ENCODE measurements at regions not wholly inside any gene's neighbourhood (a gene's known extent, or its start where the extent isn't known, plus 50 kb on each side); places are given as distances from the start of the nearest gene placed in this dataset.

DNA sequence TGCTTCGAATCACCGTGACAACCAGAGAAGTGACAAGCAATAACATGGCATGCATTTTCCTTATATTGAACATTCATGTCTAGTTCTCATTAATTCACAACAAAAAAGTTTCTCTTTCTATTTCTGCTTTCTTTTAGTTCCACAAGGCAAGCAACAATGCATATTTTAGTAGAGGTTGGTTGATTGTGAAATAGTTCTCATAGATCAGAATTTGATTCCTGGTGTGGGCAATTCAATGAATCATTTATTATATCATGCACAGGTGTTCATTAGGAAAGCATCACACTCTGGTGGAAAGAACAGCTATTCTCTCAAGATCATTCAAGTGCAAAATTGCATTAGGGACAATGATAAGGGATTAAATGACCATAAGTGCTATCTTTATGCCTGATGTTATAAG, 980.9 kb downstream of the BRINP3 start:
- TF ChIP-seq EZH2 (IDR thresholded peaks at IDR 0.05; ENCODE audit: low read depth) (no peak), CTCF (conservative IDR thresholded peaks at IDR 0.05) (no peak)

Measured in PC-9 (cell line).